GM18858 (cell line): ENCODE measurements at regions not wholly inside any gene's neighbourhood (a gene's known extent, or its start where the extent isn't known, plus 50 kb on each side); places are given as distances from the start of the nearest gene placed in this dataset.
"Not testable (repeated sequence)": the region's sequence is repeated elsewhere in the genome, so short reads cannot be mapped to it uniquely, and the experiment has no call there.

Experiments used
- ATAC-seq: cut with Tn5 transposase; IDR thresholded peaks from one replicate; pipeline ENCODE4 v1.9.1; 2021; ENCODE audit not compliant: unreplicated experiment

GRCh38 chr14:53236708-53237107 is 83.6 kb upstream of the DDHD1 start:
- ATAC-seq = no peak

- no peak for ATAC-seq
Observed at GRCh38 chr14:53231171-53231570, 78.0 kb upstream of the DDHD1 start.

- ATAC-seq = no peak
Observed at GRCh38 chr14:53228966-53229365, 75.8 kb upstream of the DDHD1 start.

GRCh38 chr14:53227154-53227718 is 74.1 kb upstream of the DDHD1 start:
- ATAC-seq = no peak

- ATAC-seq = no peak
Observed at GRCh38 chr14:53226553-53226952, 73.4 kb upstream of the DDHD1 start.

GRCh38 chr14:53220914-53221313 is 67.8 kb upstream of the DDHD1 start:
- ATAC-seq = no peak

GRCh38 chr14:53218161-53218560 is 65.0 kb upstream of the DDHD1 start:
- ATAC-seq = no peak

GRCh38 chr14:53217316-53217994 is 64.3 kb upstream of the DDHD1 start:
- peak; percentile 93 for ATAC-seq

- not testable (repeated sequence) for ATAC-seq
Observed at GRCh38 chr14:53216955-53217315, 63.8 kb upstream of the DDHD1 start.

GRCh38 chr14:53216478-53216877 is 63.4 kb upstream of the DDHD1 start:
- not testable (repeated sequence) for ATAC-seq

GRCh38 chr14:53215101-53215500 is 62.0 kb upstream of the DDHD1 start:
- no peak for ATAC-seq

- ATAC-seq = no peak
Observed at GRCh38 chr14:53214384-53214783, 61.3 kb upstream of the DDHD1 start.

- ATAC-seq = no peak
Observed at GRCh38 chr14:53213761-53214160, 60.6 kb upstream of the DDHD1 start.

- no peak for ATAC-seq
Observed at GRCh38 chr14:53209370-53209769, 56.2 kb upstream of the DDHD1 start.
